Muscle of arm (tissue), 1 donor: ENCODE measurements at regions not wholly inside any gene's neighbourhood (a gene's known extent, or its start where the extent isn't known, plus 50 kb on each side); places are given as distances from the start of the nearest gene placed in this dataset.

ENCODE experiments used
- DNase-seq: peaks from one replicate; pipeline ENCODE4 v3.0.0-alpha.2; 2013

- DNase-seq: no peak
Observed at GRCh38 chrX:39499996-39500395, 597.8 kb downstream of the BCOR start.

GRCh38 chrX:39501822-39502221, 595.9 kb downstream of the BCOR start:
- DNase-seq: no peak

- DNase-seq: no peak
Observed at GRCh38 chrX:39502486-39502885, 595.3 kb downstream of the BCOR start.

GRCh38 chrX:39504227-39504626, 593.5 kb downstream of the BCOR start:
- DNase-seq: no peak

- DNase-seq: no peak
Observed at GRCh38 chrX:39504850-39505259, 592.9 kb downstream of the BCOR start.

- no peak for DNase-seq
Observed at GRCh38 chrX:39506131-39506530, 591.6 kb downstream of the BCOR start.

- DNase-seq: no peak
Observed at GRCh38 chrX:39507034-39507433, 590.7 kb downstream of the BCOR start.

GRCh38 chrX:39507617-39508299, 590.0 kb downstream of the BCOR start:
- DNase-seq: no peak

- no peak for DNase-seq
Observed at GRCh38 chrX:39508300-39508692, 589.5 kb downstream of the BCOR start.

- no peak for DNase-seq
Observed at GRCh38 chrX:39509157-39509556, 588.6 kb downstream of the BCOR start.

- no peak for DNase-seq
Observed at GRCh38 chrX:39513836-39514235, 583.9 kb downstream of the BCOR start.

- DNase-seq: no peak
Observed at GRCh38 chrX:39514801-39515200, 583.0 kb downstream of the BCOR start.

- DNase-seq: no peak
Observed at GRCh38 chrX:39516427-39516841, 581.3 kb downstream of the BCOR start.

GRCh38 chrX:39518476-39519029, 579.2 kb downstream of the BCOR start:
- no peak for DNase-seq

GRCh38 chrX:39519030-39519488, 578.7 kb downstream of the BCOR start:
- peak; percentile 67 for DNase-seq

- no peak for DNase-seq
Observed at GRCh38 chrX:39519566-39520301, 578.0 kb downstream of the BCOR start.

GRCh38 chrX:39525758-39526157, 572.0 kb downstream of the BCOR start:
- DNase-seq: no peak

GRCh38 chrX:39527025-39527424, 570.7 kb downstream of the BCOR start:
- no peak for DNase-seq

GRCh38 chrX:39528161-39528916, 569.4 kb downstream of the BCOR start:
- no peak for DNase-seq

- no peak for DNase-seq
Observed at GRCh38 chrX:39532761-39533160, 565.0 kb downstream of the BCOR start.

GRCh38 chrX:39534949-39535348, 562.8 kb downstream of the BCOR start:
- DNase-seq: no peak

- no peak for DNase-seq
Observed at GRCh38 chrX:39536211-39536610, 561.5 kb downstream of the BCOR start.
